SU-DHL-6 (cell line): ENCODE measurements at regions not wholly inside any gene's neighbourhood (a gene's known extent, or its start where the extent isn't known, plus 50 kb on each side); places are given as distances from the start of the nearest gene placed in this dataset.

ENCODE experiments used
- CTCF ChIP-seq: fragments of 200-600 bp; sonication (generic); IDR thresholded peaks from one replicate; pipeline ENCODE4 v1.5.1; 2017; ENCODE audit warnings: antibody characterized with exemption, mild to moderate bottlenecking, low read length, moderate library complexity; ENCODE audit not compliant: insufficient read depth, poor library complexity, severe bottlenecking
- EZH2phosphoT487 ChIP-seq: fragments of 200-600 bp; sonication (generic), shearing (Covaris generic); conservative IDR thresholded peaks from 2 replicates; pipeline ENCODE4 v1.6.1; 2018; ENCODE audit warnings: mild to moderate bottlenecking, antibody characterized with exemption, low read length, moderate library complexity, mixed read lengths

GRCh38 chr21:25464275-25464674 is 143.0 kb downstream of the MRPL39 start:
- TF ChIP-seq CTCF (no peak), EZH2phosphoT487 (no peak)
